ENCODE measurements at regions not wholly inside any gene's neighbourhood (a gene's known extent, or its start where the extent isn't known, plus 50 kb on each side); places are given as distances from the start of the nearest gene placed in this dataset.
"Not testable (repeated sequence)": the region's sequence is repeated elsewhere in the genome, so short reads cannot be mapped to it uniquely, and the experiment has no call there.

DNA sequence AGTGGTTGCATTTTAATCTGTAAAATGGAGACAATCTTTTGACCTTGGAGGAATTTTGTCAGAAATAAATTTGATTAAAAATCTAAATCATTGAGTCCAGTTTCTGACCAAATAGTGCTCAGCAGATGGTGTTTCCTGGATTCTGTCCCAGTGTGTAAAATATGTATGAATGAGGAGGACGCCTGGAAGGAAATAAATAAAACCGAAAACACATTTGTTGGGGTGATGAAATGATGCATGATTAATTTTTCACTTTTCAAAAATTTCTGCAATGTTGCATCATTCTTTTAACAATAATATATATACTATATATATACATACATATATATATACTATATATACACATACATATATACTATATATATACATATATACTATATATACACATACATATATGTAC, 261.1 kb upstream of the TRIB2 start:
- no peak for DNase-seq (ENCODE audit: insufficient read length, low spot score)
- no peak for FAIRE-seq

DNA sequence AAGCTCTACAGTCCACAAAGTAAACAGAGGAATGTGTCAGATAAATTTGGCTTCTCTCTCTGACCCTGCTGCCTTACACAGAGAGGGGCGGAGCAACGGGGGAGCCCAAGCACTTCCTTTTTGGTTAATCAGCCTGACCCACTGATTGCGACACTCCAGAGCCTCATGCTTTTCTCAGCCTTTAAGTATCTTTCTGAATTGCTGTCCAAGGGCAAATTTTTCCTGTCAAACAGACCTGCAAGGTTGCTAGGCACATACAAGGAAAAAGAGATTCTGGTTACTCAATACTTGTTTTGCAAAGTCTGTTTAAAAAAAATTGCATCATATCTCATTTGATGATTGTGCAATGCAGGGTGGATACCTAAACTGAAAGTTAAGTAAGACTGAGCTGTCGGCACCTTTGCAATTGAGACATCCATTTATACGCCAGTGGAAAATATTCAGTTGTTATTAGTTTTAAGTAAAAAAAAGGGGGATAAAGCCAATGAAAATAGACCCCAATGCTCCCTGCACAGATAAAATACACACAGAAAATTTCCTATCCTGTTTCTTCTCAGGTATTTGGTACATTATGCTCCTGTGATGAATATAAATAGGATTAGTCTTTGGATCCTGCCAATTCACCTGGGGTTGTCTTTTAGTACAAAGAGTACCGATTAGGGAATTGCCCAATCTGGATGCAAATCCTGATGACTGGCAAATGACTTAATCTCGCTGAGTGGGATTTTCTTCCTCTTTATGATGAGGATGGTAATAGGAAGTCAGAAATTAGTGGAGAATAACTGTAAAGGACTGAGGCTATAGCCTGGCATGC, 260.2 kb upstream of the TRIB2 start:
- no peak for FAIRE-seq
- DNase-seq (ENCODE audit: insufficient read length, low spot score) = peak; percentile 74

DNA sequence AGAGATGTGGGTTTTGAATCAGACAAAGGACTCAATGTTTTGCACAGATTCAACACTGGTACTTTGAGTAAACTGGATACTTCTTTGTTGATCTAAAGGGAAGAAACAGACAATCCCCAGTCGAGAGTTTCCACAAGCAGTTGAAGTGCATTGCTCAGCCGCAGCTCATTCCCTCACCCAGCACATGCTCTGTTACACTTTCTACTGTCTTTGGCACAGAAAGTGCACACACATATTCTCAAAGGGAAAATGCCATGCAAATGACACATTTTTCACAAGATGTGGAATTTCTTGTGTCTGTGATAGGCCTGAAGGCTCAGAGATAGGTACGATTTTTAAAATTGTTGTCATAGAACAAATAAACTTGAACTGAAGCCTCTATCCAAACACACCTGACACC, 258.9 kb upstream of the TRIB2 start:
- DNase-seq (ENCODE audit: insufficient read length, low spot score) (no peak), FAIRE-seq (no peak)

DNA sequence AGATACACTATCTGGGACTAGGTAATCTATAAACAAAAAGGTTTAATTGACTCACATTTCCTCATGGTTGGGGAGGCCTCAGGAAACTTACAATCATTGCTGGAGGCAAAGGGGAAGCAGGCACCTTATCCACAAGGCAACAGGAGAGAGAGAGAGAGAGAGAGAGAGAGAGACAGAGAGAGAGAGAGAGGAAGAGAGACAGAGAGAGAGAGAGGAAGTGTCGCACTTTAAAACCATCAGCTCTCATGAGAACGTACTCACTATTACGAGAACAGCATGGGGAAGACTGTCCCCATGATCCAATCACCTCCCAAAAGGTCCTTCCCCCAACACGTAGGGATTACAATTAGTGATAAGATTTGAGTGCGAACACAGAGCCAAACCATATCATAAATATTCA, 253.5 kb upstream of the TRIB2 start:
- no peak for FAIRE-seq
- no peak for DNase-seq (ENCODE audit: insufficient read length, low spot score)

DNA sequence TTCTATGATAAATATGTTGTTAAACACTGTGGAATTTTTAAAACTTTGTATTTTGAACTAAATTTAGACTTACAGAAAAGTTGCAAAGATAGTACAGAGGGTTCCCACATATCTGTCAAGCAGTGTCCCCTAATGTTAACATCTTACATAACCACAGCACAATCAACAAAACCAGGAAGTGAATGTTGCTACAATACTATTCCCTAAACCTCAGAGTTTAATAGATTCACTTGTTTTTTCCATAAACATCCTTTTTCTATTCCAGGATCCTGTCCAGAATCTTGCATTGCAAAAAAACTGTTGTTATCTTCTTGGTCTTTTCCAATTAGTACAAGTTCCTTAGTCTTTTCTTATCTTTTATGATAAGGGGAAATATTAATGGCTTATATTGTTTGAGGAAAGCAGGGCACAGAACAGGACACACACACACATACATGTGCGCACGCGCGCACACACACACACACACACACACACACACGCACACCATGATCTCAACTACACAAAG, 251.1 kb upstream of the TRIB2 start:
- FAIRE-seq = no peak
- no peak for DNase-seq (ENCODE audit: insufficient read length, low spot score)

DNA sequence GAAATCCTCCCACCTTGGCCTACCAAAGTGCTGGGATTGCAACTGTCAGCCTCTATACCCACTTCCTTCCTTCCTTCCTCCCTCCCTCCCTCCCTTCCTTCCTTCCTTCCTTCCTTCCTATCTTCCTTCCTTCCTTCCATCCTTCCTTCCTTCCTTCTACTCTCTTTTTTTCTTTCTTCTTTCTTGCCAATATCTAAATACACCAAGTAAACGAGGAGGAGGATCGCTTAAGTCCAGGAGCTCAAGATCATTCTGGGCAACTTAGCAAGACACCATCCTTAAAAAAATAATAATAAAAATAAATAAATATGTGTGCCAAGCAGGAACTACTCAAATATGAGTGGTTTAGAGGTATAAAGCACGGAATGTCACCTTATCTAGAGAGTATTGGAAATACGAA, 249.4 kb upstream of the TRIB2 start:
- DNase-seq (ENCODE audit: insufficient read length, low spot score) (no peak), FAIRE-seq (no peak)

DNA sequence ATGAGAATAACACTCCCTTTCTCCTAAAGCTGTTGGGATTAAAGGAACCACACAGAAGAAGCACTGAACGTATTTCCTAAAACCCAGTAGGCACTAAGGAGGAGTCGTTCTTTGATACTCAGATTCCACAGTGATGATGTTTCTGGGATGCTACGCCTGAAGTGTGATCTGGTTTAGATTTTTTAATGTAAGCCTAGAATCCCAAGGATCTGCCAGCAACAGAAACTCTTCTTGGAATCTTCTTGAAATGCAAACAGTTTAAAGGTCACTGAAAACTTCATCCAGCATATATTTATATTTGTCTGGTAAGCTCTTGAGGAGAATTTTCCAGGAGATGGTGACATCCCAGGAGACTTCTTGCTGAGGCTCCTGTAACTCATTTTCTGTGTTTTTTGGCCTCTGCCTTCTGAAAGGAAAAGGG, 247.6 kb upstream of the TRIB2 start:
- FAIRE-seq = no peak

DNA sequence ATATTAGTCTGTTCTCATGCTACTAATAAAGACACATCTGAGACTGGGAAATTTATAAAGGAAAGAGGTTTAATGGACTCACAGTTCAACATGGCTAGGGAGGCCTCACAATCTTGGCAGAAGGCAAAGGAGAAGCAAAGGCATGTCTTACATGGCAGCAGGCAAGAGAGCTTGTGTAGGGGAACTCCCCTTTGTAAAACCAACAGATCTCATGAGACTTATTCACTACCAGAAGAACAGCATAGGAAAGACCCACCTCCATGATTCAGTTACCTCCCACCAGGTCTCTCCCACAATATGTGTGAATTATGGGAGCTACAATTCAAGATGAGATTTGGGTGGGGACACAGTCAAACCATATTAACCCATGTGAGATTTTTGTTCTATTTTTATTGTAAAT, 244.5 kb upstream of the TRIB2 start:
- not testable (repeated sequence) for FAIRE-seq

More for the DNA sequence above, 247.6 kb upstream of the TRIB2 start:
- no peak for DNase-seq (ENCODE audit: insufficient read length, low spot score)

DNA sequence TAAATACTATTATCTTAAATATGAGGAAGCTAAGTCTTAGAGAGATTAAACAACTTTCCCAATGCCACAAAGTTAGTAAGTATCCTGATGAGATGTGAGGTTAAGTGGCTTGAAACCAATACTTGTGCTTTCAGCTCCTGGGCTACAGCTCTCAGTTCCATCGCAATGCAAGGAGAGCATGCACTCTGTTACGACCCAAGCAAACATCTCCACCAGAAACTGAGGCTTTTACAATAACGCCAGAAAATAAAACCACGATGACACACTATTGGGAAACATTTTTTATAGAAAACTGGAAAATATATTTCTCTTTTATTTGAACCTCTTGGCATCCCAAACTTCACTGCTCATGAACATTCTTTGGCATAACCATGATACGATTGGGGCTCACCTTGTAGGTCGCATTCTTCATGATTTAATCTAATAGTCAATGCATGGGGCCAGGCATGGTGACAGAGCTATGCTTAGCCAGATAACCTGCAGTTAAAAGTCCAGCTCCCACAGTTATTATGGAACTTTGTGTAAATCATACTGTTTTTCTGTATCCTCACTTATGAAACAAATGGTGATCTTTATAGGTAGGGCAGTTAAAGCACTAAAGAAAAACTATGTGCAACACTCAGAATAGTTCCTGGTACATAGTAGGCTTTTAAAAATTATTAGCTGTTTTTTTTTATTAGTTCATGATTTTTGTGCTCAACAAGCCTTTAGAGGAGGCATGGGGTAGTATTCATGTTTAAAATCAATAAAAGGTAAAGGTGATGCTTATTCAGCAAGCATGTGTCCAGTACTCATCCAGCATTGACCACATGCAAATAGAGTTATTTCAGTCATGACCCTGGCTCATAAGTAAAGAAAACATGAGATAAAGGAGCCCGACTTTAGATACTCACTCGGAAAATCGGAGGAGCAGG, 238.3 kb upstream of the TRIB2 start:
- FAIRE-seq (no peak), DNase-seq (ENCODE audit: insufficient read length, low spot score) (no peak)

More for the DNA sequence above, 244.5 kb upstream of the TRIB2 start:
- not testable (repeated sequence) for DNase-seq (ENCODE audit: insufficient read length, low spot score)

DNA sequence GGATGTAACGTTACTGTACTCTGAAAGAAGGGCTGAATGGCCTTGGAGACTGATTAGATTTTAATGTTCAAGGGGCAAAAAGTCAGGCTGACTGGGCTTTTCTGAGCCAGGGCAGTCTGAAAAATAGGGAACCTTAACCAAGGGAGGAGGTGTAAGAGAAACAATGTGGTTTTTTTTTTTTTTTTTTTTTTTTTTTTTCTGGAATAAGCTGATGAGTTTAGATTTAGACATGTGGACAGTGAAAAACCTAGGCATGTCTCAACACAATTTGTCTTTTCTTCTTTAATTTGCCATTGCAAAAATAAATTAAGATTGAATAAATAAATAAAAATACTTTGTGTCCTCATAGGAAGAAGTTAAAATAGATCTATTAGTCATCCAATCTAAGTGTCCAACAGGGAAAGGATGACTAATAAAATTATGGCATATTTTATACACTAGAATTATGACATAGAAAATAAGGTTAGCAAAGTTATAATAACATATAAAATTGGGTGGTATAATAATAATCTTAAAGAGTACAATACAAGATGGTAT, 237.6 kb upstream of the TRIB2 start:
- DNase-seq (ENCODE audit: insufficient read length, low spot score) (no peak), FAIRE-seq (no peak)

DNA sequence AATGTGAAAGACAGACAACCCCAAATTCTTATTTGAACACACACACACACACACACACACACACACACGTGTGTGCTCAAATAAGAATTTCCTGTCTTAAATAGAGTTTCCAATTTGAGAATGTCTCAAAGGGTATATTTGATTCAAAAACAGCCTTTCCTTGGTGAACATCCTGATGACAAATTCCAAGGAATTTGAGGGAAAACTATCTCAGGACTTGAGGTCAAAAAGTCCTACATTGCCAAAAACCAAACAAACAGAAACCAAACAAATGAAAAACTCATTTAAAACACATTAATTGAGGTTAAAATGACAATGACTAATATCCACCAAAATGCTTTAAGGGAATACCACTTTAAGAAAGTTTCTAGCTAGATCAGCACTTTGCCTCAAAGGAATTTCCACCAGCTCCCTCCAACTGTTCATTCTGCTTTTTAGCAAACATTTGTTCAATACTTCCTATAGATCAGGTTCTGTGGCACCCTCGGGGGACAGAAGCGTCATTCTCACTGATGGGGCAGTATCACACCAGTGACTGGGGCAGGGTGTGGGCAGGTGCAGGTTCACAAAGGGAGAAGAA, 232.1 kb upstream of the TRIB2 start:
- no peak for DNase-seq (ENCODE audit: insufficient read length, low spot score)
- no peak for FAIRE-seq

DNA sequence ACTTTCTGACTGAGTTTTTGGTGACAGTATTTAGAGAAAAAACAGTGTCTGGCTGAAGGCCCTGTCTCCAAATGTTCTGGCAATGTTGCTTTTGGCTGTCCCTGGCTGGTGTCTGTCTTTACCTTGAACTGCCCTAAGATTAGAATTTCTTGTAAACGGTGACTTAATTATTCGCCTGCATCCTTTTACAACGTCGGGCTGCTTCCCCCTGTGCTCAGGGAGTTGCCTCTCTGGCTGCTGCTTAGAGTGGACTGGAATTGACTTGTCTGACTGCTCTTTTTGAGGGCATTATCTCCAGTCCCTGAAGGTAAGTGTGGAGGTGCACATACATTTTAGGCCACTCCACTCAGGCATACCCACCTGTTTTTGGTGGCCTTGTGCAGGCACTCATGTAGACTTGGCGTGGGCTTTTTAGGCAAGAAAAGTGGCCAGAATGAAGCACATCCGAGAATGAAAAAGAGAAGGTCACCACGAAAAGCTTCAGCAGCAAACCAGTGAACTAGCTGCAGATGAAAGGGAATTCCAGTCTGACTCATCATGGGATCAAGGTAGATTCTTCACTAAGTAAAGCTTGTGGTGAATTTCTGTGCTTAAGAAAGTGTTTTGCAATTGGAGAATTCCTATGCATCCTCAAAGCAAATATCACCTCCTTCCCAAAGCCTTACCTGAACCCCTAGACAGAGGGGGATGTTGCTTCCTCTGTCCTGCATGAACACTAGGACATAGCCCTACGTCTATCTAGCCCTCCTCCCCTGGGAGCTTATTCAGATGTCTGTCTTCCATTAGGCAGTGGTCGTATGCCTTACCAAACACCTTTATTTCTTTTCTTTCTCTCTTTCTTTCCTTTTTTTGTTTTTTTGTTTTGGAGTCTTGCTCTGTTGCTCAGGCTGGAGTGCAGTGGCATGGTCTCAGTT, 230.3 kb upstream of the TRIB2 start:
- FAIRE-seq (no peak), DNase-seq (ENCODE audit: insufficient read length, low spot score) (no peak)

DNA sequence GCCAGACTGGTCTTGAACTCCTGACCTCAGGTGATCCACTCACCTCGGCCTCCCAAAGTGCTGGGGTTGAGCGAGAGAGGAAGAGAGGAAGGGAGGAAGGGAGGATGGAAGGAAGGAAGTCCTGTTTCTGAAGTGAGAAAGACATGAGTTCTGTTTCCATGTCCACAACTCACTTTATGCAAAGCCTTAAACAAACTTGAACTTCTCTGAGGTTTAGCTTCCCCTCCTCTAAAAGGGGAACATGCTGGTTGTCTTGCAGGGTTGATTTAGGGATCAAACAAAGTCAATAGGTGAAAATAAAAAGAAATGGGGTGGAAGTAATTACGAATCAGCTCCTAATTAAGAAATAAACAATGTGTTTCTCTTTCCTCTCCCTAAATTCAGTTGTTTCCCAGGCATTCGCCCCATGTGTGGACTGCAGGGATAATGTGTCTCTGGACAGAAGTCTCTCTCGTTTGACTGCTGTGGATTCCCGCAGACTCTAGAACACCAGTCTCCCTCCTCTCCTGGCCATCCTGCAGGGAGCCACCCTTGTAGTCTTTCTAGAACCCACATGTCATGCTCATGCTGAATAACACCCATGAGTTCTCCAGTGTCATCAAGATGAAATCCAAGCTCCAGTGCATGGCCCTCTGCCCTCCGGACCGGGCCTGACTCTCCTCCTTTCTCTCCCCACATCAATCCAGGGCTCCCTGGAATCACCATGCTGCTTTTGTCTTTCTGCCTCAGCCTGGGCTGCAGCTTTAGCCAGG, 229.3 kb upstream of the TRIB2 start:
- FAIRE-seq = no peak
- no peak for DNase-seq (ENCODE audit: insufficient read length, low spot score)

DNA sequence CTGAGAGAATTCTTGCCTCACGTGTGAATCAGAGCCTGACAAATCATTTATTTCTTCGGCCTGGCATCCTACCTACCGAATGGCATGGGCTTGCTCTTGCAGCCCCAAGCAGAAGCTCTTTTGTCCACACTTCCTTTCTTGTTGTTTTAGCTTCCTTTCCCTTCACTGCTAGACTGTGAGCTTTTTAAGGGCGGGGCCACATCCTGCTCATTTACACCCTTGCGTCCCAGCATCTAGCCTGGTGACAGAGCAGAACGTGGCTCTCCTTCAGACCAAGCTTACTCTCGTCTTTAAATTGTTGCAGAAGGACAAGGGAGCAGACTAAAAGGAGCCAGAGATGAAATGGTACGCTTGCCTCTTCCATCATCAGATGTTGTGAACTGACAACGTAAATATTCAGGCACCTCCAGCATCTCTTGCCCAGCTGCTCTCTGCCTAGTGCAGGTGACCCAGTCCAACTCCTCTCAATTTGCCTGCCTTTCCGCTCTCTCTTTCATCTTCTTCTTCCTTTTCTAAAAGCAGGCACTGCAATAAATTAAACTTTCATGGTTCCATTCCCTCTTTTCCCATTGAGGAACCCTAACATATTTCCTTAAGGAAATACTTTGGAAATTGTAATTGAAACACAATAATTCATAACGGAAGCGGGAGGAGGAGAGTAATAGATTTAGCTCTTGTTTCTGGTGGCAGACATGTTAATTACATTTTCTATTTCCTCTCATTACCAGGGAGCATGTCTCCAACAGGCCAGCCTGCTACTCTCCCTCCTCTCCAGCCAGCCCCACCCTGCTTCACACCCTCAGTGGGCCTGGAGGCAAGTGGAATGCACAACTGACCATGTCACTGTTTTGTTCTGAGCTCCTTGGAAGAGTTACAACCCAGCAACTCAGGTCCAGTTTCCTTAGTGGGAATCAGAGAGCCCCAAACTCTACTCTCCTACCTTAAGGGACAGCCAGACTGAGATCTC, 228.1 kb upstream of the TRIB2 start:
- DNase-seq (ENCODE audit: insufficient read length, low spot score) = no peak
- FAIRE-seq = no peak

DNA sequence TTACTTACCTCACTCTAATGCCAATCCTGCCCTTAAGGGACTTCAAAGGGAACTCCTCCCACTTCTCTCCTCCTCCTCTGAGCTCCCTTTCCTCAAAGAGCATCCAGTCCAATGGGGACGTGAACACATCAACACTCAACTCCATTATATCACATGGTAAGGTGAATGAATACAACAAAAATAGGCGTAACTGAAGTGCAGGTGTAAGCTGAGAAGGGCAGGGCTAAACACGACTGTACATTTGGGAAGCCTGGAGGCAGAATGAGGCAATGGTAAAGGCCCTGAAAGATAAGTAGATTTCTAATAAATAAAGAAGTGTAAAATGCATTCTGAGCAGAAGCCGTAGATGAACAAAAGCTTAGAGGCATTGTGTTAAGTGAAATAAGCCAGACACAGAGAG, 226.1 kb upstream of the TRIB2 start:
- FAIRE-seq (no peak), DNase-seq (ENCODE audit: insufficient read length, low spot score) (no peak)

DNA sequence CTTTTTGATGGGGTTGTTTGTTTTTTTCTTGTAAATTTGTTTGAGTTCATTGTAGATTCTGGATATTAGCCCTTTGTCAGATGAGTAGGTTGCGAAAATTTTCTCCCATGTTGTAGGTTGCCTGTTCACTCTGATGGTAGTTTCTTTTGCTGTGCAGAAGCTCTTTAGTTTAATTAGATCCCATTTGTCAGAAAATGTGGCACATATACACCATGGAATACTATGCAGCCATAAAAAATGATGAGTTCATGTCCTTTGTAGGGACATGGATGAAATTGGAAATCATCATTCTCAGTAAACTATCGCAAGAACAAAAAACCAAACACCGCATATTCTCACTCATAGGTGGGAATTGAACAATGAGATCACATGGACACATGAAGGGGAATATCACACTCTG, 224.4 kb upstream of the TRIB2 start:
- not testable (repeated sequence) for FAIRE-seq; DNase-seq (ENCODE audit: insufficient read length, low spot score)

DNA sequence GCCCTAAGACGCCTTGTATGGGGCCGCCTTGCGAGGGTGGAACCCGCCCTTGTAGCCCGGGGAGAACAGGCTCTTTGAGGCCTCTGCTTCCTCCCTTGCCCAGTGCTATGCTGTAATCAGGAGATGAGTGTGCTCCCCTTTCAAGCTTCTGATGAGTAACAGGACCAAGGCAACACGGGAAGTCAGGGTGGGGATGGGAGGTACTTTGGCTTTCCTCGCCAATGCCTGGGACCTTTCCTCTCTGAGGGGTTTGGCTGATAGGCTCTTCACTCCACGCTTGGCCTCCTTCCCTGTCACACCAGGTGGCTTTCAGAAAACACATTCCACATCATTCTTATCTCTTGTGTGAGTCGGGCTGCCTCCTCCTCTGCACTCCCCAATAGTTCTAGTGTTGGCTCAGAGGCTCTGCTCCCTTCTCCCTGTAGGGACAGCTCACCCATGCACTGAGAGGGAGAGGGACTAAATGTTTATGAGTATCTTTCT, 223.7 kb upstream of the TRIB2 start:
- FAIRE-seq (peak; percentile 9), DNase-seq (ENCODE audit: insufficient read length, low spot score) (peak; percentile 49)
